ENCODE measurements at regions not wholly inside any gene's neighbourhood (a gene's known extent, or its start where the extent isn't known, plus 50 kb on each side); places are given as distances from the start of the nearest gene placed in this dataset.

GRCh38 chr14:51448831-51449670, 202.7 kb upstream of the FRMD6 start:
- Histone ChIP-seq H3K27ac (replicated peaks) (no peak overlapping the region), H3K27me3 (ENCODE audit: insufficient read depth, poor library complexity, severe bottlenecking) (no peaks in the 10 kb centered on the region), H3K4me3 (replicated peaks; ENCODE audit: insufficient read depth, low read length) (no peak overlapping the region)
- TF ChIP-seq GABPA (IDR thresholded peaks at IDR 0.05; ENCODE audit: low read depth) (no peak), SPI1 (IDR thresholded peaks at IDR 0.05; ENCODE audit: borderline replicate concordance, low read depth) (no peak), CTCF (IDR thresholded peaks at IDR 0.05; ENCODE audit: insufficient read depth, low read length) (no peak), POLR2AphosphoS5 (IDR thresholded peaks at IDR 0.05; ENCODE audit: low read depth) (no peak)
- TF ChIP-seq, protein P1, sequence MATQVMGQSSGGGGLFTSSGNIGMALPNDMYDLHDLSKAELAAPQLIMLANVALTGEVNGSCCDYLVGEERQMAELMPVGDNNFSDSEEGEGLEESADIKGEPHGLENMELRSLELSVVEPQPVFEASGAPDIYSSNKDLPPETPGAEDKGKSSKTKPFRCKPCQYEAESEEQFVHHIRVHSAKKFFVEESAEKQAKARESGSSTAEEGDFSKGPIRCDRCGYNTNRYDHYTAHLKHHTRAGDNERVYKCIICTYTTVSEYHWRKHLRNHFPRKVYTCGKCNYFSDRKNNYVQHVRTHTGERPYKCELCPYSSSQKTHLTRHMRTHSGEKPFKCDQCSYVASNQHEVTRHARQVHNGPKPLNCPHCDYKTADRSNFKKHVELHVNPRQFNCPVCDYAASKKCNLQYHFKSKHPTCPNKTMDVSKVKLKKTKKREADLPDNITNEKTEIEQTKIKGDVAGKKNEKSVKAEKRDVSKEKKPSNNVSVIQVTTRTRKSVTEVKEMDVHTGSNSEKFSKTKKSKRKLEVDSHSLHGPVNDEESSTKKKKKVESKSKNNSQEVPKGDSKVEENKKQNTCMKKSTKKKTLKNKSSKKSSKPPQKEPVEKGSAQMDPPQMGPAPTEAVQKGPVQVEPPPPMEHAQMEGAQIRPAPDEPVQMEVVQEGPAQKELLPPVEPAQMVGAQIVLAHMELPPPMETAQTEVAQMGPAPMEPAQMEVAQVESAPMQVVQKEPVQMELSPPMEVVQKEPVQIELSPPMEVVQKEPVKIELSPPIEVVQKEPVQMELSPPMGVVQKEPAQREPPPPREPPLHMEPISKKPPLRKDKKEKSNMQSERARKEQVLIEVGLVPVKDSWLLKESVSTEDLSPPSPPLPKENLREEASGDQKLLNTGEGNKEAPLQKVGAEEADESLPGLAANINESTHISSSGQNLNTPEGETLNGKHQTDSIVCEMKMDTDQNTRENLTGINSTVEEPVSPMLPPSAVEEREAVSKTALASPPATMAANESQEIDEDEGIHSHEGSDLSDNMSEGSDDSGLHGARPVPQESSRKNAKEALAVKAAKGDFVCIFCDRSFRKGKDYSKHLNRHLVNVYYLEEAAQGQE (IDR thresholded peaks at IDR 0.05; ENCODE audit: insufficient replicate concordance, low read depth), result no peak
- DNase-seq (ENCODE audit: low read depth in 1 of 2, low spot score in 1 of 2), result no peak

DNA sequence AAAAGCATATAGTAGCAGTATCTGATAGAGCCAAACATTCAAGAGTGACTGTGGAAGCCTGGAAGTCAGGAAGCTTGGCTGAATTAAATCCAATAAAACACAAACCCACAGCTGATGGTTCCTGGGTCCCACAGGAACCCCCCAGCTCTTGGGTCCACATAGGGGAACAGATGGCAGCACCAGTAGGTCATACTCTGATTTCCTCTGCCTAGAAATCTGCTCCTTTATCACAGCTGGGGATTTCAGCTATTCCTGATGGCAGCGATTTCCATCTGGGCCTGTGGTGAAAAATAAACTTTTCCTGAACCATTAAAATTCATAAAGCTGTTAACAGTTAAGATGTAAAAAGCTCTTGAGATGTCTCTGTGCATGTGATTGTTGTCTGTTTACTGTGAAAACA, 202.0 kb upstream of the FRMD6 start:
- Histone ChIP-seq H3K27me3 (ENCODE audit: insufficient read depth, poor library complexity, severe bottlenecking) (no peaks in the 10 kb centered on the region), H3K4me3 (replicated peaks; ENCODE audit: insufficient read depth, low read length) (no peak overlapping the region), H3K27ac (replicated peaks) (no peak overlapping the region)
- TF ChIP-seq SPI1 (IDR thresholded peaks at IDR 0.05; ENCODE audit: borderline replicate concordance, low read depth) (no peak), CTCF (IDR thresholded peaks at IDR 0.05; ENCODE audit: insufficient read depth, low read length) (no peak), GABPA (IDR thresholded peaks at IDR 0.05; ENCODE audit: low read depth) (no peak), POLR2AphosphoS5 (IDR thresholded peaks at IDR 0.05; ENCODE audit: low read depth) (no peak)
- TF ChIP-seq, protein P1 (IDR thresholded peaks at IDR 0.05; ENCODE audit: insufficient replicate concordance, low read depth), result no peak
- no peak for DNase-seq (ENCODE audit: low read depth in 1 of 2, low spot score in 1 of 2)

- TF ChIP-seq POLR2AphosphoS5 (IDR thresholded peaks at IDR 0.05; ENCODE audit: low read depth) (no peak), SPI1 (IDR thresholded peaks at IDR 0.05; ENCODE audit: borderline replicate concordance, low read depth) (no peak), GABPA (IDR thresholded peaks at IDR 0.05; ENCODE audit: low read depth) (no peak), CTCF (IDR thresholded peaks at IDR 0.05; ENCODE audit: insufficient read depth, low read length) (no peak)
- TF ChIP-seq, protein P1 (IDR thresholded peaks at IDR 0.05; ENCODE audit: insufficient replicate concordance, low read depth), result no peak
- Histone ChIP-seq H3K27me3 (ENCODE audit: insufficient read depth, poor library complexity, severe bottlenecking) (no peaks in the 10 kb centered on the region), H3K27ac (replicated peaks) (no peak overlapping the region), H3K4me3 (replicated peaks; ENCODE audit: insufficient read depth, low read length) (no peak overlapping the region)
- no peak for DNase-seq (ENCODE audit: low read depth in 1 of 2, low spot score in 1 of 2)
Measured at GRCh38 chr14:51451561-51451960, 200.1 kb upstream of the FRMD6 start.
